ENCODE measurements at regions not wholly inside any gene's neighbourhood (a gene's known extent, or its start where the extent isn't known, plus 50 kb on each side); places are given as distances from the start of the nearest gene placed in this dataset.
"Not testable (repeated sequence)": the region's sequence is repeated elsewhere in the genome, so short reads cannot be mapped to it uniquely, and the experiment has no call there.

DNA sequence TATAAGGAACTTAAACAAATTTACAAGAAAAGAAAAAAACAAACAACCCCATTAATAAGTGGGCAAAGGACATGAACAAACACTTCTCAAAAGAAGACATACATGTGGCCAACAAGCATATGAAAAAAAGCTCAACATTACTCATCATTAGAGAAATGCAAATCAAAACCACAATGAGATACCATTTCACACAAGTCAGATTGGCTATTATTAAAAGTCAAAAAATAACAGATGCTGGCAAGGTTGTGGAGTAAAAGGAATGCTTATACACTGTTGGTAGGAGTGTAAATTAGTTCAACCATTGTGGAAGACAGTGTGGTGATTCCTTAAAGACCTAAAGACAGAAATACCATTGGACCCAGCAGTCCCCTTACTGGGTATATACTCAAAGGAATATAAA, 113.5 kb downstream of the SH2D1A start:
- H3K27me3 Mint-ChIP-seq, result peaks cover 0 to 23% of the 10 kb centered on the region in 2 donors

DNA sequence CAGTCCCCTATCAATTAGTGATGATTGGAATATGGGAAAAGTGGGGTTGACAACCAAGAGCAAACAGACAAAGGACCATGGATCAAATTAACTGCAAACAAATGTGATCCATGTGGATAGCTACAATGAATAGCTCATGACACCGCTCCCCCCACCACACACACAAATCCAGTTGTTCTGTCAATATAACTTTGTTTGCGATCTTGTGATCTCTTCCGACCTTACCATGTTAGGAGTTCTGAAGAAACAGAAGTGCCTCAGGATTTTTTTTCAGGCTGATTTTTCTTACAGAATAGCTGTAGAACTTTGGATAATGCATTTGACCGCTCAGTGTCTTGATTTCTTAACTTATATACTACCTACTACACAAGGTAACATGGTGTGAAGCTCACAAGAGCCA, 116.6 kb downstream of the SH2D1A start:
- no CpG with 5 or more reads among the region's 4 CpGs for WGBS (ENCODE audit: insufficient coverage)
- H3K27me3 Mint-ChIP-seq, result peaks cover 0 to 21% of the 10 kb centered on the region in 2 donors
- no peak overlapping the region for H3K27ac Mint-ChIP-seq
- no peaks in the 10 kb centered on the region for H3K4me1 Mint-ChIP-seq
- no peaks in the 10 kb centered on the region for H3K36me3 Mint-ChIP-seq
- no peak for DNase-seq
- Histone ChIP-seq H3K4me3 (ENCODE audit: control insufficient read depth in 1 of 2, extremely low read depth in 1 of 2, low read length in 1 of 2) (no peak overlapping the region), H3K4me1 (ENCODE audit: control insufficient read depth in 1 of 2, extremely low read depth in 1 of 2, insufficient read depth in 2 of 2, low read length in 2 of 2) (no peaks in the 10 kb centered on the region), H3K27ac (ENCODE audit: low read length) (no peak overlapping the region), H3K36me3 (ENCODE audit: control insufficient read depth in 2 of 2, extremely low read depth in 1 of 2, insufficient read depth in 1 of 2, low read length in 1 of 2) (no peaks in the 10 kb centered on the region), H3K27me3 (replicated peaks in 1 of 2; ENCODE audit: control insufficient read depth in 2 of 2, extremely low read depth in 1 of 2, insufficient read depth in 2 of 2, low read length in 1 of 2) (no peaks in the 10 kb centered on the region), H3K9me3 (no peaks in the 10 kb centered on the region)
- ChIA-PET CTCF (no interaction called here), POLR2A (no interaction called here)
- H3K9me3 Mint-ChIP-seq, result no peaks in the 10 kb centered on the region
- H3K4me3 Mint-ChIP-seq, result no peak overlapping the region
- ATAC-seq (replicated peaks in 1 of 4), result no peak

More for the DNA sequence above, 113.5 kb downstream of the SH2D1A start:
- CTCF ChIA-PET; H3K27ac Mint-ChIP-seq; H3K4me1 ChIP-seq (ENCODE audit: control insufficient read depth in 1 of 2, extremely low read depth in 1 of 2, insufficient read depth in 2 of 2, low read length in 2 of 2); H3K36me3 Mint-ChIP-seq; H3K27ac ChIP-seq (ENCODE audit: low read length); POLR2A ChIA-PET; H3K36me3 ChIP-seq (ENCODE audit: control insufficient read depth in 2 of 2, extremely low read depth in 1 of 2, insufficient read depth in 1 of 2, low read length in 1 of 2); H3K4me3 ChIP-seq (ENCODE audit: control insufficient read depth in 1 of 2, extremely low read depth in 1 of 2, low read length in 1 of 2); H3K9me3 ChIP-seq; H3K9me3 Mint-ChIP-seq; H3K27me3 ChIP-seq (replicated peaks in 1 of 2; ENCODE audit: control insufficient read depth in 2 of 2, extremely low read depth in 1 of 2, insufficient read depth in 2 of 2, low read length in 1 of 2); DNase-seq; ATAC-seq (replicated peaks in 1 of 4); H3K4me1 Mint-ChIP-seq; H3K4me3 Mint-ChIP-seq: not testable (repeated sequence)

DNA sequence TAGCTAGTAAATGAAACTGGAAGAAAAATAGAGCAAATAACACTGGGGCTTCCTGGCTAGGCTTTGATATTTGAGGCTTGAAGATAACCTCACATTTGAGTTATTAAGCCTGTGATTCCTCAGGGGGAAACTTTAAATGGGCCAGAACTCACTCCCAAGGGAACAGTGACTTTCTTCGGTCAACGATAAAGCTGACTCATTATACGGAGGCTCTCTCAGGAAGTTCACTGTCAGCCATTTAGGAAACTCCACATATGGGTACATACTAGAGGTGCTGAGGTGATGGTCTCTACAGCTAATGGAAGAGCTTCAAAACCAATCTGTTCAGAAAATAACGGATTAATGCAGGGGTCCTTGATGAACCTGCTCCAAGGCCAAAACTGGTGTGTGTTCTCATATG, 120.8 kb downstream of the SH2D1A start:
- no peaks in the 10 kb centered on the region for H3K4me1 Mint-ChIP-seq
- Histone ChIP-seq H3K4me1 (ENCODE audit: control insufficient read depth in 1 of 2, extremely low read depth in 1 of 2, insufficient read depth in 2 of 2, low read length in 2 of 2) (no peaks in the 10 kb centered on the region), H3K36me3 (ENCODE audit: control insufficient read depth in 2 of 2, extremely low read depth in 1 of 2, insufficient read depth in 1 of 2, low read length in 1 of 2) (no peaks in the 10 kb centered on the region), H3K27me3 (replicated peaks in 1 of 2; ENCODE audit: control insufficient read depth in 2 of 2, extremely low read depth in 1 of 2, insufficient read depth in 2 of 2, low read length in 1 of 2) (no peaks in the 10 kb centered on the region), H3K27ac (ENCODE audit: low read length) (no peak overlapping the region), H3K4me3 (ENCODE audit: control insufficient read depth in 1 of 2, extremely low read depth in 1 of 2, low read length in 1 of 2) (no peak overlapping the region), H3K9me3 (no peaks in the 10 kb centered on the region)
- H3K27me3 Mint-ChIP-seq, result peaks cover 0 to 14% of the 10 kb centered on the region in 2 donors
- no CpG with 5 or more reads among the region's 4 CpGs for WGBS (ENCODE audit: insufficient coverage)
- ChIA-PET CTCF (no interaction called here), POLR2A (no interaction called here)
- H3K27ac Mint-ChIP-seq, result no peak overlapping the region
- DNase-seq, result no peak
- no peak overlapping the region for H3K4me3 Mint-ChIP-seq
- no peaks in the 10 kb centered on the region for H3K36me3 Mint-ChIP-seq
- no peaks in the 10 kb centered on the region for H3K9me3 Mint-ChIP-seq
- no peak for ATAC-seq (replicated peaks in 1 of 4)

DNA sequence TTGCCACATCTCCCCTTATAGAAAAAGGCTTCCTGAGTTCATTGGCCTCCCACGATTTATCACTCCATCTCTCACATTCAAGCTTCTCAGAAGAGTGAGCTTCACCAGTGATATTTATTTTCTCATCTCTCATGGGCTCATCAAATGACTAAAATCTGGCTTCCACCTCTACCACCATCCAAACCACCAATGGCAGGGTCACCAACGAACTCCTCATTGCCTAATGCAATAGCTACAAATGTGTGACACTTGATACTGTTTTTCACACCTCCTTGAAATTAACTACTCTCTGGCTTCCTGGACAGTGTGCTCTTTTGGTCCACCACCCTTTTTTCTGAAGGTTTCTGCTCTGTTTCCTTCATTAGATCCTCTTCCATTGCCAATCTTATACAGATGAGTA, 129.0 kb downstream of the SH2D1A start:
- Histone ChIP-seq H3K4me3 (ENCODE audit: control insufficient read depth in 1 of 2, extremely low read depth in 1 of 2, low read length in 1 of 2) (no peak overlapping the region), H3K4me1 (ENCODE audit: control insufficient read depth in 1 of 2, extremely low read depth in 1 of 2, insufficient read depth in 2 of 2, low read length in 2 of 2) (no peaks in the 10 kb centered on the region), H3K27ac (ENCODE audit: low read length) (no peak overlapping the region), H3K9me3 (no peaks in the 10 kb centered on the region), H3K27me3 (replicated peaks in 1 of 2; ENCODE audit: control insufficient read depth in 2 of 2, extremely low read depth in 1 of 2, insufficient read depth in 2 of 2, low read length in 1 of 2) (no peaks in the 10 kb centered on the region), H3K36me3 (ENCODE audit: control insufficient read depth in 2 of 2, extremely low read depth in 1 of 2, insufficient read depth in 1 of 2, low read length in 1 of 2) (no peaks in the 10 kb centered on the region)
- no peaks in the 10 kb centered on the region for H3K4me1 Mint-ChIP-seq
- DNase-seq (no peak), ATAC-seq (replicated peaks in 1 of 4) (no peak)
- no peaks in the 10 kb centered on the region for H3K9me3 Mint-ChIP-seq
- H3K27me3 Mint-ChIP-seq, result peaks cover 0 to 3% of the 10 kb centered on the region in 2 donors
- POLR2A ChIA-PET, result no interaction called here
- H3K4me3 Mint-ChIP-seq, result no peak overlapping the region
- no peaks in the 10 kb centered on the region for H3K36me3 Mint-ChIP-seq
- CTCF ChIA-PET, result no interaction called here
- 55% methylated on average over 2 of the region's 2 CpGs for WGBS (ENCODE audit: insufficient coverage)
- H3K27ac Mint-ChIP-seq, result no peak overlapping the region

DNA sequence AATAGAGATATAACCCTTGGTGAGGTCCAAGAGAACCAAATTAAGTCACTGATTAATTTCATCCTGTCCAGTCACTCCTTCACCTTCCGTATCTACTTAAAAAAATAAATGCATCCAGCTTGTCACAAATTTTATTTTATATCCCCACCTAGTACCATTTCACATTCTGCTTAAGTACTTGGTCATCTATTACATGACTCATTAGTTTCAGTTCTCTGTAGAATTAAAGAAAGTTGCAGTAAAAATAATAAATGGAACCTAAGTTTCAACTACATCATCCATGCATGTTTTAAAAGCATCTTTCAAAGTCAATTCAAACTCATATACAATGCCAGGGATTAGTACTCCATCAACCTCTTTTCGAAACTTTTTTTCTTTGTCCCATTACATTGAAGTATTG, 130.2 kb downstream of the SH2D1A start:
- Mint-ChIP-seq H3K9me3 (no peaks in the 10 kb centered on the region), H3K27ac (no peak overlapping the region)
- WGBS (ENCODE audit: insufficient coverage), result no CpG with 5 or more reads among the region's 2 CpGs

DNA sequence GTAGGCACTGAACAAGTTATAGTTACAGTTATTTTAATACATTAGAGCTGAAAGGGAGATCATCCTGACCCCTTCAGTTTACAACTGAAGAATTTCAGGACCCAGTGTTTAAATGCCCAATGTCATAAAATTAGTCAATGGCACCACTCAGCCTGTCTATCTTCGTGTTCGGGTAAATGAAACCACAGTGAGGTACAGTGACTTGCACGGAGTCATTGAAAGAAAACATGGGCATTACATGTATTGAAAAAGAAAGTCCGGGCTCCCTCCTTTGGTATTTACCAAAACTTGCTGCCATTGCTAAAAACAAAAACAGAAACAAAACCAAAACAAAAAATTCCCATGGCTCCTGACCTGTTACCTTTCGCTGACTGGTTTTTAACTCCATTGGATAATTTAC, 131.7 kb downstream of the SH2D1A start:
- DNase-seq, result no peak
- no peak for ATAC-seq (replicated peaks in 1 of 4)
- H3K4me1 Mint-ChIP-seq, result no peaks in the 10 kb centered on the region
- H3K27me3 Mint-ChIP-seq, result peaks cover 0 to 3% of the 10 kb centered on the region in 2 donors
- Histone ChIP-seq H3K4me3 (ENCODE audit: control insufficient read depth in 1 of 2, extremely low read depth in 1 of 2, low read length in 1 of 2) (no peak overlapping the region), H3K4me1 (ENCODE audit: control insufficient read depth in 1 of 2, extremely low read depth in 1 of 2, insufficient read depth in 2 of 2, low read length in 2 of 2) (no peaks in the 10 kb centered on the region), H3K27me3 (replicated peaks in 1 of 2; ENCODE audit: control insufficient read depth in 2 of 2, extremely low read depth in 1 of 2, insufficient read depth in 2 of 2, low read length in 1 of 2) (no peaks in the 10 kb centered on the region), H3K9me3 (no peaks in the 10 kb centered on the region), H3K27ac (ENCODE audit: low read length) (no peak overlapping the region), H3K36me3 (ENCODE audit: control insufficient read depth in 2 of 2, extremely low read depth in 1 of 2, insufficient read depth in 1 of 2, low read length in 1 of 2) (no peaks in the 10 kb centered on the region)
- WGBS (ENCODE audit: insufficient coverage), result no CpG with 5 or more reads among the region's 5 CpGs
- no peaks in the 10 kb centered on the region for H3K9me3 Mint-ChIP-seq
- H3K4me3 Mint-ChIP-seq, result no peak overlapping the region
- no peaks in the 10 kb centered on the region for H3K36me3 Mint-ChIP-seq
- POLR2A ChIA-PET, result no interaction called here
- CTCF ChIA-PET, result no interaction called here
- H3K27ac Mint-ChIP-seq, result no peak overlapping the region

More for the DNA sequence above, 130.2 kb downstream of the SH2D1A start:
- H3K27me3 ChIP-seq (replicated peaks in 1 of 2; ENCODE audit: control insufficient read depth in 2 of 2, extremely low read depth in 1 of 2, insufficient read depth in 2 of 2, low read length in 1 of 2), result no peaks in the 10 kb centered on the region
- no peak overlapping the region for H3K27ac ChIP-seq (ENCODE audit: low read length)
- ChIA-PET POLR2A (no interaction called here), CTCF (no interaction called here)
- no peak for DNase-seq
- Mint-ChIP-seq H3K27me3 (peaks cover 0 to 3% of the 10 kb centered on the region in 2 donors), H3K4me1 (no peaks in the 10 kb centered on the region), H3K4me3 (no peak overlapping the region), H3K36me3 (no peaks in the 10 kb centered on the region)
- H3K4me3 ChIP-seq (ENCODE audit: control insufficient read depth in 1 of 2, extremely low read depth in 1 of 2, low read length in 1 of 2), result no peak overlapping the region
- no peaks in the 10 kb centered on the region for H3K9me3 ChIP-seq
- no peaks in the 10 kb centered on the region for H3K36me3 ChIP-seq (ENCODE audit: control insufficient read depth in 2 of 2, extremely low read depth in 1 of 2, insufficient read depth in 1 of 2, low read length in 1 of 2)
- ATAC-seq (replicated peaks in 1 of 4), result no peak
- H3K4me1 ChIP-seq (ENCODE audit: control insufficient read depth in 1 of 2, extremely low read depth in 1 of 2, insufficient read depth in 2 of 2, low read length in 2 of 2), result no peaks in the 10 kb centered on the region

DNA sequence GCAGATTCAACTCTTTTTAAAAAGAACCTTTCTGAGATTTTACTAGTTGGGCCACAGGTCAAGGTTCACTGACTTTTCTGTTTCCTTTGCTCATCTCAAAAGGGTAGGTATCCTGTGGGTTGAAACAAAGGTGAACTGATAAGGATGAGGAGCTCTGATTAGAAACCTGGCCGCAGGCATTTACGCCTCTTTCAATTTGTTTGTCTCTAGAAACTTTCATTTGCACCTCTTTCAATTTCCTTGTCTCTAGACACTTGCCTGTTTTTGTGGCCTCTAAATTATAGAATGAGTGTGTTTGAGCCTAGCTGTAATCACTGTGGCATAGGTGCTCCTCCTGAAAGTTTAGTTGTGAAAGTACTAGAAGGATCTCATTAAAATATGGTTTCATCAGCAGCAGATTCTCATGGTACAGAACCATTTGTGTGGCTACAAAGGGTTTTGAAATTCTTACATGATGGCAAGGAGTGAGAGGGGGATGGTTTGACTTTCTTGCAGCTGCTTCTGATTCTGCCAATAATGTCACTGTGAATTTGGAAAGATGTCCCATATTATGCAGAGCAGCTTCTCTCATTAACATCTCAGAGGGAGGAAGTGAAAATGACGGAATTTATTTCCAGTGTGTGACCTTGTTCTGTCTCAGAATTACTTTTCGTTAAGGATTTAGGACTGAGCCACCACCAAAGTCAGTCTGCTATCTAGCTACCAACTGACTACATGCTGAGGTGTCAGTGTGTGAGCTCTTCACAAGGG, 142.2 kb downstream of the SH2D1A start:
- ChIA-PET CTCF (no interaction called here), POLR2A (no interaction called here)
- Histone ChIP-seq H3K36me3 (ENCODE audit: control insufficient read depth in 2 of 2, extremely low read depth in 1 of 2, insufficient read depth in 1 of 2, low read length in 1 of 2) (peaks cover 0 to 4% of the 10 kb centered on the region in 2 donors), H3K4me1 (ENCODE audit: control insufficient read depth in 1 of 2, extremely low read depth in 1 of 2, insufficient read depth in 2 of 2, low read length in 2 of 2) (no peaks in the 10 kb centered on the region), H3K4me3 (ENCODE audit: control insufficient read depth in 1 of 2, extremely low read depth in 1 of 2, low read length in 1 of 2) (no peak overlapping the region), H3K27me3 (replicated peaks in 1 of 2; ENCODE audit: control insufficient read depth in 2 of 2, extremely low read depth in 1 of 2, insufficient read depth in 2 of 2, low read length in 1 of 2) (no peaks in the 10 kb centered on the region), H3K9me3 (no peaks in the 10 kb centered on the region), H3K27ac (ENCODE audit: low read length) (no peak overlapping the region)
- Mint-ChIP-seq H3K4me3 (no peak overlapping the region), H3K36me3 (peaks cover 7% of the 10 kb centered on the region), H3K27me3 (no peaks in the 10 kb centered on the region), H3K4me1 (no peaks in the 10 kb centered on the region), H3K9me3 (no peaks in the 10 kb centered on the region), H3K27ac (no peak overlapping the region)
- WGBS (ENCODE audit: insufficient coverage), result no CpG with 5 or more reads among the region's 4 CpGs
- DNase-seq (no peak), ATAC-seq (replicated peaks in 1 of 4) (no peak)
